WERI-Rb-1 (cell line): ENCODE measurements at regions not wholly inside any gene's neighbourhood (a gene's known extent, or its start where the extent isn't known, plus 50 kb on each side); places are given as distances from the start of the nearest gene placed in this dataset.

Source experiments
- DNase-seq: peaks from one replicate; pipeline ENCODE4 v3.0.0-alpha.2; 2020
- H3K27ac ChIP-seq: fragments of 250-450 bp; sonication (Bioruptor Pico); 2 replicates; pipeline ENCODE4 v1.5.1; 2020; ENCODE audit warnings: mild to moderate bottlenecking, moderate library complexity
- H3K27me3 ChIP-seq: fragments of 250-450 bp; sonication (Bioruptor Pico); 2 replicates; pipeline ENCODE4 v1.5.1; 2021; ENCODE audit warnings: mild to moderate bottlenecking, low read depth, moderate library complexity; ENCODE audit not compliant: insufficient read depth, severe bottlenecking
- H3K36me3 ChIP-seq: fragments of 250-450 bp; sonication (Bioruptor Pico); 2 replicates; pipeline ENCODE4 v1.5.1; 2020; ENCODE audit warnings: mild to moderate bottlenecking, moderate library complexity
- H3K4me3 ChIP-seq: 2 replicates; pipeline ENCODE4 v1.5.1; 2011; ENCODE audit warnings: low read depth, mild to moderate bottlenecking, control low read depth, low read length
- H3K9me3 ChIP-seq: fragments of 250-450 bp; sonication (Bioruptor Pico); 2 replicates; pipeline ENCODE4 v1.5.1; 2021; ENCODE audit warnings: mild to moderate bottlenecking, moderate library complexity; ENCODE audit not compliant: severe bottlenecking
- TF ChIP-seq, protein P1 (sequence below): IDR thresholded peaks from 2 replicates; pipeline ENCODE4 v1.5.1; 2011; ENCODE audit warnings: low read depth, mild to moderate bottlenecking, control low read depth, inconsistent platforms, low read length

DNA sequence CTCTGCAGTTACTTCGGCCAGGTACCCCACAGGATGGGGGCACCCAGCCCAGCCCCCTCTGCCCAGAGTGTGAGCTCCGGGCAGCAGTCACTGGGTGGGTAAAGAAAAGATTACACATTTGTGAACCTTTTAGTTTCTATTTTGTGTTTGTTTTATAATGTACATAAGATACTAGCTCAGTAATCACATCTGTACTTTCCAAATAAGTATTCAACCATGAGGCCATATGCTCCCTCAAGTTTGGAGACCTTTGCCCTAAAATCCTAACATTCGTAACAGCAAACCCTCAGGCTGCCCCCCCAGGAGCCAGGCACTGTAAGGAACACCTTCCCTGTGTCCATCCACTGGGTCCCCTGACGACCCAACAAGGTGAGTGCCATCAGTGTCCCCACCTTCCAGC is 68.3 kb upstream of the SLC6A6 start:
- TF ChIP-seq, protein P1, sequence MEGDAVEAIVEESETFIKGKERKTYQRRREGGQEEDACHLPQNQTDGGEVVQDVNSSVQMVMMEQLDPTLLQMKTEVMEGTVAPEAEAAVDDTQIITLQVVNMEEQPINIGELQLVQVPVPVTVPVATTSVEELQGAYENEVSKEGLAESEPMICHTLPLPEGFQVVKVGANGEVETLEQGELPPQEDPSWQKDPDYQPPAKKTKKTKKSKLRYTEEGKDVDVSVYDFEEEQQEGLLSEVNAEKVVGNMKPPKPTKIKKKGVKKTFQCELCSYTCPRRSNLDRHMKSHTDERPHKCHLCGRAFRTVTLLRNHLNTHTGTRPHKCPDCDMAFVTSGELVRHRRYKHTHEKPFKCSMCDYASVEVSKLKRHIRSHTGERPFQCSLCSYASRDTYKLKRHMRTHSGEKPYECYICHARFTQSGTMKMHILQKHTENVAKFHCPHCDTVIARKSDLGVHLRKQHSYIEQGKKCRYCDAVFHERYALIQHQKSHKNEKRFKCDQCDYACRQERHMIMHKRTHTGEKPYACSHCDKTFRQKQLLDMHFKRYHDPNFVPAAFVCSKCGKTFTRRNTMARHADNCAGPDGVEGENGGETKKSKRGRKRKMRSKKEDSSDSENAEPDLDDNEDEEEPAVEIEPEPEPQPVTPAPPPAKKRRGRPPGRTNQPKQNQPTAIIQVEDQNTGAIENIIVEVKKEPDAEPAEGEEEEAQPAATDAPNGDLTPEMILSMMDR = no peak
- Histone ChIP-seq H3K4me3 (no peak overlapping the region), H3K27me3 (no peaks in the 10 kb centered on the region), H3K36me3 (no peaks in the 10 kb centered on the region), H3K9me3 (no peaks in the 10 kb centered on the region), H3K27ac (no peak overlapping the region)
- no peak for DNase-seq

DNA sequence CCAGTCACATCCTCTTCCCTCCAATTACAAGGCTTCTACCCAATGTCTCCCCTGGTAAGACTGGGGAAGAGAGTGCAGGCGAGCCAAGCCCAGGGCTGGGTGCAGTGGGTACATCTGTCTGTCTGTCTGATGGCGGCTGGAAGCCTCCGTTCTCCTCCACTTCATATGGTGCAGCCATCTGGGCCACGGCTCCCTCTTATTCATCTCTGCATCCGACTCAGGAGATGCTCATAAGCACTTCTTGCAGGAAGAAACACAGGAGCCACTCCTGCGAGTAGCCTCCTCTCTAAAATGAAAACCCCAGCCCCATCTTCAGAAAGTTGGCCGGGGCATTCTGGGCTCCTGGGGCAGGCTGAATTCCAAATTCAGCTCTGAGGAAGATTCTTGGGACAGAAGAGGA is 67.5 kb upstream of the SLC6A6 start:
- Histone ChIP-seq H3K27ac (no peak overlapping the region), H3K4me3 (no peak overlapping the region), H3K9me3 (no peaks in the 10 kb centered on the region), H3K27me3 (no peaks in the 10 kb centered on the region), H3K36me3 (no peaks in the 10 kb centered on the region)
- DNase-seq = no peak
- TF ChIP-seq, protein P1 = no peak

DNA sequence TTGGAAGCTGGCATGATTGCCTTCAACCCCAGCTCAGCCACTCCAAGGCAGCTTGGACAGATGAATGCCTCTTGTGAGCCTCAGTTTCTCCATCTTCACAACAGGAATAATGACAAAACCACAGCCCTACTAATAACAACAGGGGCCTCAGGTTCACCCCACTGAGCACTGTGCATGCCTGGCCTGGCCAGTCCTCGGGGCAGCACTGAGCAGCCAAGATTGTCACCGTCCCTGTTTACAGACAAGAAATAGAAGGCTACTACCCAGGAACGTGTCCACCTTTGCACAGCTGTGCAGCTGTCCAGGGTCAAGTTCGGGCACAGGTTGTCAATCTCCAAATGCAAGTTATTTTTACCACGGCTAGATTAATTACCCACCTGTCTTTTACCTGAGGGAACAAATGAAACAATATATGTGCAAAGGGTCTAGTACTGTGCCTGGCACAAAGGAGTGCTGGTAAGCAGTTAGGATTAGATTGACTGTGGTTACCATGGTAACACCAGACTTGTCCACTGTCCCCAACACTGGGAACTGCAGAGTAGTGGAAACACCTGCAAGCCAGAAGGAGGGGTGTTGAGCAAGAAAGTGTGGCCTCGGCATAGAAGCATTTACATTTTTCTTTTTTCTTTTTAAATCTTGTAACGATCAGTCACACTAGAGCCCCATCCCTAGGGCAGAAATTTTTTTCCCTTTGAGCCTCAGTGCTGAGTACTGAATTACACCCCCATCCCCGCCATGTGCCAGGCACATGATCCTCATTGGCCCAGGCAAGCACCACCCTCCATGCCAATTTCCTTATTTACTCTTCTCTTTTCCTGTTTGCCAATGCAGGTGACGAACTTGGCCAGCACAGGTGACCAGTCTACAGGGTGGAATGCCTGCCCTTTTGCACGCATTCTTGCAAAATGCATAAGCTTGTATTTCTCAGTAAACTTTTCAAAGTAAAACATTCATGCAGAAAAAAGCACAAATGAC is 66.3 kb upstream of the SLC6A6 start:
- H3K4me3 ChIP-seq = no peak overlapping the region

DNA sequence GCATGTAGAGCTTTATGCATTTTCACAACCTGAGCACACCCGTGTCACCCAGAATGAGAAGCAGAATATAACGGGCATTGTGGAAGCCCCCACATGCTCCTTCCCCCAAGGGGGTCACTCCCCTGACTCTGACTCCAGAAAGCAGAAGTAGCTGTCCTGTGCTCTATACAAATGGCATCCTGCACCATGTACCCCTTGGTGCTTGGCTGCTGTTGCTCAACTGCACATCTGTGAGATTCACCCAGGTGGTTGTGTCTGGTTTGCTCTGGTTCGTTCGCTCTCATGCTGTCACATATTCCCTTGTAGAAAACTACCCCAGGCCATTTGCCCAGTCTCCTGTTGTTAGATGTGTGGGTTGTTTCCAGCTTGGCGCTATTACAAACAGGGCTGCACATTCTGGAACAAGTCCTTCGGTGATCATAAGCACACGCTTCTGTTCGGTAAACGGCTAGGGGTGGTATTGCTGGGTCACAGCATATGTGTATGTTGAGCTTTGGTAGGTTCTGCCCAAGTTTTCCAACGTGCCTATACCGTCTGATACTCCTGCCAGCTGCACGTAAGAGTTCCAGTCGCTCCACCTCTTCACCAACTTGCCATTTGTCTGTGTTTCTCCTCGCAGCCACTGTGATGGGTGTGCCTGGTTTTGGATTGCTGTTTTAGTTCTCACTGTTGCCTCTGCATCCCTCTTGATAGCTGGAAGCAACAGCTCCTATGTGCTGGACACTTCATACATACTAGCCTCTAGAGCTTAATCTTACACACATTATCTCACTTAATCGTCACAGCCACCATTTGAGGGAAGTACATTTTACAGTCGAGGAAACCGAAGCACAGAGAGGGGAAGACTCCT is 65.4 kb upstream of the SLC6A6 start:
- H3K36me3 ChIP-seq = no peaks in the 10 kb centered on the region
- no peaks in the 10 kb centered on the region for H3K9me3 ChIP-seq
- DNase-seq = no peak
- no peak overlapping the region for H3K4me3 ChIP-seq
- TF ChIP-seq, protein P1 = no peak
- no peak overlapping the region for H3K27ac ChIP-seq
- no peaks in the 10 kb centered on the region for H3K27me3 ChIP-seq

More for the DNA sequence above, 66.3 kb upstream of the SLC6A6 start:
- TF ChIP-seq, protein P1 = no peak
- no peaks in the 10 kb centered on the region for H3K36me3 ChIP-seq
- no peak for DNase-seq
- H3K9me3 ChIP-seq = no peaks in the 10 kb centered on the region
- H3K27me3 ChIP-seq = no peaks in the 10 kb centered on the region
- no peak overlapping the region for H3K27ac ChIP-seq

DNA sequence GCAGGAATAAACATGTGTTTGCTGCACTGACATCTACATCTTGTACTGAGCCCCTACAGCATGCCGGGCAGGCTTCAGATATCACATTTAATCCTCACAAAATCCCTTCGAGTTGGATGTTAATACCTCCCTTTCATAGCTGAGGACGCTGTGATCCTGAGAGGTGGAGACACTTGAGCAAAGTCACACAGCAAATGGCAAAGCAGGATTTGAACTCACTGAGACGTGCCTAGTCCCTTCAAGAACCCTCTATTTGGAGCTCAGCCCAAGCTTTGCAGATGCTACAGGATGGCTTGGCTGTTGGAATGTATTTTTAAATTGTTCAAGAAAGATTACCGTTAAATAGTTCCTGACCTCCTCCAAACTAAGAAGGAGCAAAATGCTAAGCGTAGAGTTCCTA is 64.6 kb upstream of the SLC6A6 start:
- DNase-seq = no peak
- TF ChIP-seq, protein P1 = no peak
- no peaks in the 10 kb centered on the region for H3K36me3 ChIP-seq
- no peaks in the 10 kb centered on the region for H3K27me3 ChIP-seq
- no peak overlapping the region for H3K27ac ChIP-seq
- H3K9me3 ChIP-seq = no peaks in the 10 kb centered on the region
- H3K4me3 ChIP-seq = no peak overlapping the region
